GM19395 (cell line): ENCODE measurements at regions not wholly inside any gene's neighbourhood (a gene's known extent, or its start where the extent isn't known, plus 50 kb on each side); places are given as distances from the start of the nearest gene placed in this dataset.
"Not testable (repeated sequence)": the region's sequence is repeated elsewhere in the genome, so short reads cannot be mapped to it uniquely, and the experiment has no call there.

Experiments
- ATAC-seq: cut with Tn5 transposase; IDR thresholded peaks from one replicate; pipeline ENCODE4 v1.9.1; 2021; ENCODE audit warnings: mild to moderate bottlenecking, moderate library complexity; ENCODE audit not compliant: unreplicated experiment

GRCh38 chr13:69649063-69649392, 458.6 kb upstream of the ATXN8OS start:
- ATAC-seq, result no peak

GRCh38 chr13:69648340-69649062, 459.1 kb upstream of the ATXN8OS start:
- ATAC-seq, result no peak

GRCh38 chr13:69644447-69644846, 463.2 kb upstream of the ATXN8OS start:
- ATAC-seq, result no peak

- no peak for ATAC-seq
Measured at GRCh38 chr13:69641773-69642172, 465.9 kb upstream of the ATXN8OS start.

GRCh38 chr13:69633044-69633443, 474.6 kb upstream of the ATXN8OS start:
- no peak for ATAC-seq

GRCh38 chr13:69623973-69624372, 483.7 kb upstream of the ATXN8OS start:
- no peak for ATAC-seq

GRCh38 chr13:69619651-69620050, 488.0 kb upstream of the ATXN8OS start:
- no peak for ATAC-seq

GRCh38 chr13:69618838-69619237, 488.8 kb upstream of the ATXN8OS start:
- ATAC-seq, result no peak

- no peak for ATAC-seq
Measured at GRCh38 chr13:69618393-69618792, 489.2 kb upstream of the ATXN8OS start.

- no peak for ATAC-seq
Measured at GRCh38 chr13:69617587-69617986, 490.0 kb upstream of the ATXN8OS start.

GRCh38 chr13:69616396-69616795, 491.2 kb upstream of the ATXN8OS start:
- ATAC-seq, result no peak

GRCh38 chr13:69615055-69615454, 492.6 kb upstream of the ATXN8OS start:
- not testable (repeated sequence) for ATAC-seq

- ATAC-seq, result no peak
Measured at GRCh38 chr13:69604698-69605097, 502.9 kb upstream of the ATXN8OS start.

- no peak for ATAC-seq
Measured at GRCh38 chr13:69603144-69603853, 504.3 kb upstream of the ATXN8OS start.

- ATAC-seq, result no peak
Measured at GRCh38 chr13:69601661-69602060, 506.0 kb upstream of the ATXN8OS start.

- ATAC-seq, result no peak
Measured at GRCh38 chr13:69600811-69601210, 506.8 kb upstream of the ATXN8OS start.

- ATAC-seq, result no peak
Measured at GRCh38 chr13:69597088-69597487, 510.5 kb upstream of the ATXN8OS start.

- ATAC-seq, result no peak
Measured at GRCh38 chr13:69595181-69595580, 512.4 kb upstream of the ATXN8OS start.

- ATAC-seq, result no peak
Measured at GRCh38 chr13:69591437-69591836, 516.2 kb upstream of the ATXN8OS start.

GRCh38 chr13:69589531-69590235, 517.9 kb upstream of the ATXN8OS start:
- no peak for ATAC-seq

- ATAC-seq, result no peak
Measured at GRCh38 chr13:69585656-69586055, 522.0 kb upstream of the ATXN8OS start.

GRCh38 chr13:69580255-69580654, 527.4 kb upstream of the ATXN8OS start:
- ATAC-seq, result no peak
